ENCODE measurements at regions not wholly inside any gene's neighbourhood (a gene's known extent, or its start where the extent isn't known, plus 50 kb on each side); places are given as distances from the start of the nearest gene placed in this dataset.

GRCh38 chr5:18754201-18754600 lies 1119.9 kb downstream of the TAF11L14 start:
- H3K4me1 ChIP-seq: no peaks in the 10 kb centered on the region
- no peak overlapping the region for H3K4me3 ChIP-seq
- no peak overlapping the region for H3K27ac ChIP-seq
- no peak for DNase-seq
- H3K9me3 ChIP-seq: no peaks in the 10 kb centered on the region
- TF ChIP-seq CTCF (IDR thresholded peaks at IDR 0.05) (no peak), POLR2A (IDR thresholded peaks at IDR 0.05) (no peak), EP300 (IDR thresholded peaks at IDR 0.05) (no peak), POLR2AphosphoS5 (IDR thresholded peaks at IDR 0.05) (no peak)
- 80 to 100% (median 92%) methylated on average over 3 of the region's 3 CpGs for WGBS, 5 donors
- no peaks in the 10 kb centered on the region for H3K27me3 ChIP-seq
- intact Hi-C loops (cut with DNase I; ENCODE audit: low total_unique reads): no loop called here
- no peaks in the 10 kb centered on the region for H3K36me3 ChIP-seq

GRCh38 chr5:18761801-18762200 lies 1127.5 kb downstream of the TAF11L14 start:
- WGBS, 5 donors: 78 to 90% (median 86%) methylated on average over 1 of the region's 1 CpG
- H3K27me3 ChIP-seq: no peaks in the 10 kb centered on the region
- H3K4me1 ChIP-seq: no peaks in the 10 kb centered on the region
- H3K27ac ChIP-seq: no peak overlapping the region
- intact Hi-C loops (cut with DNase I; ENCODE audit: low total_unique reads): no loop called here
- no peaks in the 10 kb centered on the region for H3K36me3 ChIP-seq
- TF ChIP-seq POLR2AphosphoS5 (IDR thresholded peaks at IDR 0.05) (no peak), POLR2A (IDR thresholded peaks at IDR 0.05) (no peak), EP300 (IDR thresholded peaks at IDR 0.05) (no peak), CTCF (IDR thresholded peaks at IDR 0.05) (no peak)
- no peak overlapping the region for H3K4me3 ChIP-seq
- H3K9me3 ChIP-seq: no peaks in the 10 kb centered on the region
- no peak for DNase-seq

- intact Hi-C loops (cut with DNase I; ENCODE audit: low total_unique reads): no loop called here
- H3K9me3 ChIP-seq: no peaks in the 10 kb centered on the region
- H3K27ac ChIP-seq: no peak overlapping the region
- no peak for DNase-seq
- H3K36me3 ChIP-seq: no peaks in the 10 kb centered on the region
- no peak overlapping the region for H3K4me3 ChIP-seq
- H3K27me3 ChIP-seq: no peaks in the 10 kb centered on the region
- H3K4me1 ChIP-seq: no peaks in the 10 kb centered on the region
- TF ChIP-seq POLR2AphosphoS5 (IDR thresholded peaks at IDR 0.05) (no peak), EP300 (IDR thresholded peaks at IDR 0.05) (no peak), CTCF (IDR thresholded peaks at IDR 0.05) (no peak), POLR2A (IDR thresholded peaks at IDR 0.05) (no peak)
These were observed 1129.9 kb downstream of the TAF11L14 start for GRCh38 chr5:18764161-18764560.

- WGBS, 5 donors: 89 to 99% (median 94%) methylated on average over 2 of the region's 2 CpGs
- Histone ChIP-seq H3K27me3 (no peaks in the 10 kb centered on the region), H3K4me1 (no peaks in the 10 kb centered on the region), H3K4me3 (no peak overlapping the region), H3K36me3 (no peaks in the 10 kb centered on the region), H3K27ac (no peak overlapping the region), H3K9me3 (no peaks in the 10 kb centered on the region)
- no peak for DNase-seq
- no peak for TF ChIP-seq POLR2A (IDR thresholded peaks at IDR 0.05)
- TF ChIP-seq CTCF (IDR thresholded peaks at IDR 0.05): no peak
- no peak for TF ChIP-seq EP300 (IDR thresholded peaks at IDR 0.05)
- no peak for TF ChIP-seq POLR2AphosphoS5 (IDR thresholded peaks at IDR 0.05)
- intact Hi-C loops (cut with DNase I; ENCODE audit: low total_unique reads): no loop called here
These were observed 1131.0 kb downstream of the TAF11L14 start for GRCh38 chr5:18765304-18765703.
